ENCODE measurements at regions not wholly inside any gene's neighbourhood (a gene's known extent, or its start where the extent isn't known, plus 50 kb on each side); places are given as distances from the start of the nearest gene placed in this dataset.

DNA sequence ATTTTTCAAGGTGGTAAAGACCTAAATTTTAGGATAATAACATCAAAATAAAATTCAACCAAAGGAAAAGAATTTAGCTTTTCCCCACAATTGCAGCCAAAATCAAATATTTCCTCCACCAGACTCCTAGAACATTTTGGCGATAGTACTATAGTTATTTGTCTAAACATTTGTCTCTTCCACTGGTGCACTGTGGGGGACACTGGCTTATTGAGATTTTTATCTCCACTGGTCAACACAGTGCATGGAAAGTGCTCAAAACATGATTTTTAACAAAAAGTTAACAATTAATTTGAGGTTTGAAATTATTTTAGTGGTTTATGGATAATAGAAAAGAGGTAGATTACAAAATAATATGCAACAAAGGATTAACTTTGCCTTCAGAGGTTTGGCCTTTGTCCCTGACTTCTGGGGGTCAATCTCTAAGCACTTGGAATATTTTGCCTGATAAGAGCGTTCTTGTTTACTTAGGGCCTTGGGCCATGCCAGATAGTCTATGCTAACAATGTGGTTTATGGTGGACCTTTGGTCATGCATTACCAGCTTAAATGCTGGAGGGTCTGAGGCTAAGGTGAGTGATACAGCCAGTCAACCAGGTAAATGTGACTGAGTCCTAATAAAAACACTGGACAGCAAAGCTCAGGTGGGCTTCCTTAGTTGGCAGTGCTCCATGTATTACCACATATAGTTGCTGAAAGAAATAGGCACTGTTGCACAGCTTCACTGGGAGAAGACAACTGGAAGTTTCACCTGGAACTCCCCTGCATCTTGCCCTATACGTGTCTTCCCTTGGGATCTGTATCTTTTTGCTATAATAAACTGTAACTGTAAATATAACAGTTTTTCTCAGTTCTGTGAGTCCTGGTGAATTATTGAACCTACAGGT is 67.2 kb upstream of the SATB2 start (continued):
- TF ChIP-seq, protein P1, sequence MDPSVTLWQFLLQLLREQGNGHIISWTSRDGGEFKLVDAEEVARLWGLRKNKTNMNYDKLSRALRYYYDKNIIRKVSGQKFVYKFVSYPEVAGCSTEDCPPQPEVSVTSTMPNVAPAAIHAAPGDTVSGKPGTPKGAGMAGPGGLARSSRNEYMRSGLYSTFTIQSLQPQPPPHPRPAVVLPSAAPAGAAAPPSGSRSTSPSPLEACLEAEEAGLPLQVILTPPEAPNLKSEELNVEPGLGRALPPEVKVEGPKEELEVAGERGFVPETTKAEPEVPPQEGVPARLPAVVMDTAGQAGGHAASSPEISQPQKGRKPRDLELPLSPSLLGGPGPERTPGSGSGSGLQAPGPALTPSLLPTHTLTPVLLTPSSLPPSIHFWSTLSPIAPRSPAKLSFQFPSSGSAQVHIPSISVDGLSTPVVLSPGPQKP (IDR thresholded peaks at IDR 0.05; ENCODE audit: low read depth, low read length) = no peak
- no peak for TF ChIP-seq RUNX3 (IDR thresholded peaks at IDR 0.05; ENCODE audit: low read length)
- TF ChIP-seq, protein P2, sequence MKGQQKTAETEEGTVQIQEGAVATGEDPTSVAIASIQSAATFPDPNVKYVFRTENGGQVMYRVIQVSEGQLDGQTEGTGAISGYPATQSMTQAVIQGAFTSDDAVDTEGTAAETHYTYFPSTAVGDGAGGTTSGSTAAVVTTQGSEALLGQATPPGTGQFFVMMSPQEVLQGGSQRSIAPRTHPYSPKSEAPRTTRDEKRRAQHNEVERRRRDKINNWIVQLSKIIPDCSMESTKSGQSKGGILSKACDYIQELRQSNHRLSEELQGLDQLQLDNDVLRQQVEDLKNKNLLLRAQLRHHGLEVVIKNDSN (IDR thresholded peaks at IDR 0.05; ENCODE audit: borderline replicate concordance, extremely low read length, insufficient read depth, low read depth, low read length) = no peak

DNA sequence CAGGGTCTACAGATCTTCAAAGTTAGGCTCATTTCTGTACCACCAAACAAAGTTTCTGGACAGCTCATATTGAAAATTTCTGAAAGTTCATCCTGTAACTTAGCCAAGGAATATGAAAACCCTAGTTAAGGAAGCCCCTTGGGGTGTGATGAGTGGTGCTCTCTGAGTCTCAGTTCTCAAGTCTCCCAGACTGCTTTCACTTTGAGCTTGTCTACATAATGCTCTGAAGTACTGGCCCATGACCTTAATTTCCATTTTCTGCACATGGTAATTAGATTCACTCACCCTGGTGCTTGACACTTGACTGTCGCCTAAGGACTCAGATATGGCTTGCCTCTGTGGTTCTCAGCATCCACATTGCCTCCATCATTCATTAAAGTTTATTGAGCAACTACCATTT is 51.7 kb upstream of the SATB2 start:
- RAD21 ChIA-PET (ENCODE audit: unreplicated experiment) = no interaction called here
- FAIRE-seq (peak; percentile 18), DNase-seq (ENCODE audit: low read depth, low spot score) (no peak), ATAC-seq (peak; percentile 75)
- Histone ChIP-seq H3K4me2 (ENCODE audit: control insufficient read depth, insufficient read depth) (no peak overlapping the region), H2AFZ (ENCODE audit: control insufficient read depth, low read depth, low read length) (no peak overlapping the region), H3K9me3 (replicated peaks; ENCODE audit: control insufficient read depth, insufficient read depth, low read length) (no peaks in the 10 kb centered on the region), H3K4me3 (no peak overlapping the region), H3K79me2 (ENCODE audit: control insufficient read depth, insufficient read depth, low read length) (no peaks in the 10 kb centered on the region), H3K36me3 (ENCODE audit: control insufficient read depth in 2 of 2, insufficient read depth in 2 of 2, low read length in 1 of 2) (no peaks in the 10 kb centered on the region), H3K4me1 (ENCODE audit: control insufficient read depth, insufficient read depth, low read length) (no peaks in the 10 kb centered on the region), H3K9ac (ENCODE audit: control insufficient read depth, insufficient read depth, low read length) (no peak overlapping the region), H3K27ac (ENCODE audit: control insufficient read depth, insufficient read depth) (no peak overlapping the region), H4K20me1 (ENCODE audit: control insufficient read depth, insufficient read depth) (no peaks in the 10 kb centered on the region), H3K27me3 (replicated peaks in 1 of 2; ENCODE audit: control insufficient read depth in 2 of 2, insufficient read depth in 2 of 2, low read length in 1 of 2) (no peaks in the 10 kb centered on the region; a peak in 1 of 4 replicates)
- WGBS (ENCODE audit: insufficient coverage, insufficient replicate concordance, low lambda C conversion rate, missing lambda C conversion rate) = 0% methylated on average over 1 of the region's 1 CpG
- CTCF ChIA-PET = interaction anchor here (0.9 kb wide), 1 partner anchor 13 kb away, joined by 4 read pairs; no protein-coding TSS in a partner anchor
- intact Hi-C loops (cut with micrococcal nuclease; ENCODE audit: unreplicated experiment) (no loop called here), in situ Hi-C loops (cut with MboI) (no loop called here)
- BruUV-seq (replicated peaks) = no TSS peak
- POLR2A ChIA-PET = no interaction called here
- SMC1A ChIA-PET (ENCODE audit: uncharacterized antibody, unreplicated experiment) = interaction anchor here (0.7 to 1.1 kb wide), 2 partner anchors 93 to 1194 kb away, joined by 3 to 4 read pairs; no protein-coding TSS in a partner anchor
- TF ChIP-seq PAX8 (IDR thresholded peaks at IDR 0.05) = no peak
- no peak for TF ChIP-seq BRCA1 (IDR thresholded peaks at IDR 0.05; ENCODE audit: low read depth, low read length)
- TF ChIP-seq ZBED1 (IDR thresholded peaks at IDR 0.05; ENCODE audit: borderline replicate concordance) = no peak
- TF ChIP-seq, protein P3, sequence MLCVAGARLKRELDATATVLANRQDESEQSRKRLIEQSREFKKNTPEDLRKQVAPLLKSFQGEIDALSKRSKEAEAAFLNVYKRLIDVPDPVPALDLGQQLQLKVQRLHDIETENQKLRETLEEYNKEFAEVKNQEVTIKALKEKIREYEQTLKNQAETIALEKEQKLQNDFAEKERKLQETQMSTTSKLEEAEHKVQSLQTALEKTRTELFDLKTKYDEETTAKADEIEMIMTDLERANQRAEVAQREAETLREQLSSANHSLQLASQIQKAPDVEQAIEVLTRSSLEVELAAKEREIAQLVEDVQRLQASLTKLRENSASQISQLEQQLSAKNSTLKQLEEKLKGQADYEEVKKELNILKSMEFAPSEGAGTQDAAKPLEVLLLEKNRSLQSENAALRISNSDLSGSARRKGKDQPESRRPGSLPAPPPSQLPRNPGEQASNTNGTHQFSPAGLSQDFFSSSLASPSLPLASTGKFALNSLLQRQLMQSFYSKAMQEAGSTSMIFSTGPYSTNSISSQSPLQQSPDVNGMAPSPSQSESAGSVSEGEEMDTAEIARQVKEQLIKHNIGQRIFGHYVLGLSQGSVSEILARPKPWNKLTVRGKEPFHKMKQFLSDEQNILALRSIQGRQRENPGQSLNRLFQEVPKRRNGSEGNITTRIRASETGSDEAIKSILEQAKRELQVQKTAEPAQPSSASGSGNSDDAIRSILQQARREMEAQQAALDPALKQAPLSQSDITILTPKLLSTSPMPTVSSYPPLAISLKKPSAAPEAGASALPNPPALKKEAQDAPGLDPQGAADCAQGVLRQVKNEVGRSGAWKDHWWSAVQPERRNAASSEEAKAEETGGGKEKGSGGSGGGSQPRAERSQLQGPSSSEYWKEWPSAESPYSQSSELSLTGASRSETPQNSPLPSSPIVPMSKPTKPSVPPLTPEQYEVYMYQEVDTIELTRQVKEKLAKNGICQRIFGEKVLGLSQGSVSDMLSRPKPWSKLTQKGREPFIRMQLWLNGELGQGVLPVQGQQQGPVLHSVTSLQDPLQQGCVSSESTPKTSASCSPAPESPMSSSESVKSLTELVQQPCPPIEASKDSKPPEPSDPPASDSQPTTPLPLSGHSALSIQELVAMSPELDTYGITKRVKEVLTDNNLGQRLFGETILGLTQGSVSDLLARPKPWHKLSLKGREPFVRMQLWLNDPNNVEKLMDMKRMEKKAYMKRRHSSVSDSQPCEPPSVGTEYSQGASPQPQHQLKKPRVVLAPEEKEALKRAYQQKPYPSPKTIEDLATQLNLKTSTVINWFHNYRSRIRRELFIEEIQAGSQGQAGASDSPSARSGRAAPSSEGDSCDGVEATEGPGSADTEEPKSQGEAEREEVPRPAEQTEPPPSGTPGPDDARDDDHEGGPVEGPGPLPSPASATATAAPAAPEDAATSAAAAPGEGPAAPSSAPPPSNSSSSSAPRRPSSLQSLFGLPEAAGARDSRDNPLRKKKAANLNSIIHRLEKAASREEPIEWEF (IDR thresholded peaks at IDR 0.05; ENCODE audit: insufficient replicate concordance, low read depth, low read length) = no peak
- no peak for TF ChIP-seq NRF1 (conservative IDR thresholded peaks at IDR 0.05; ENCODE audit: low read depth, low read length)
- TF ChIP-seq, protein P4, sequence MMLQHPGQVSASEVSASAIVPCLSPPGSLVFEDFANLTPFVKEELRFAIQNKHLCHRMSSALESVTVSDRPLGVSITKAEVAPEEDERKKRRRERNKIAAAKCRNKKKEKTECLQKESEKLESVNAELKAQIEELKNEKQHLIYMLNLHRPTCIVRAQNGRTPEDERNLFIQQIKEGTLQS (IDR thresholded peaks at IDR 0.05; ENCODE audit: borderline replicate concordance, extremely low read depth, low read depth, low read length) = no peak
- TF ChIP-seq, protein P5, sequence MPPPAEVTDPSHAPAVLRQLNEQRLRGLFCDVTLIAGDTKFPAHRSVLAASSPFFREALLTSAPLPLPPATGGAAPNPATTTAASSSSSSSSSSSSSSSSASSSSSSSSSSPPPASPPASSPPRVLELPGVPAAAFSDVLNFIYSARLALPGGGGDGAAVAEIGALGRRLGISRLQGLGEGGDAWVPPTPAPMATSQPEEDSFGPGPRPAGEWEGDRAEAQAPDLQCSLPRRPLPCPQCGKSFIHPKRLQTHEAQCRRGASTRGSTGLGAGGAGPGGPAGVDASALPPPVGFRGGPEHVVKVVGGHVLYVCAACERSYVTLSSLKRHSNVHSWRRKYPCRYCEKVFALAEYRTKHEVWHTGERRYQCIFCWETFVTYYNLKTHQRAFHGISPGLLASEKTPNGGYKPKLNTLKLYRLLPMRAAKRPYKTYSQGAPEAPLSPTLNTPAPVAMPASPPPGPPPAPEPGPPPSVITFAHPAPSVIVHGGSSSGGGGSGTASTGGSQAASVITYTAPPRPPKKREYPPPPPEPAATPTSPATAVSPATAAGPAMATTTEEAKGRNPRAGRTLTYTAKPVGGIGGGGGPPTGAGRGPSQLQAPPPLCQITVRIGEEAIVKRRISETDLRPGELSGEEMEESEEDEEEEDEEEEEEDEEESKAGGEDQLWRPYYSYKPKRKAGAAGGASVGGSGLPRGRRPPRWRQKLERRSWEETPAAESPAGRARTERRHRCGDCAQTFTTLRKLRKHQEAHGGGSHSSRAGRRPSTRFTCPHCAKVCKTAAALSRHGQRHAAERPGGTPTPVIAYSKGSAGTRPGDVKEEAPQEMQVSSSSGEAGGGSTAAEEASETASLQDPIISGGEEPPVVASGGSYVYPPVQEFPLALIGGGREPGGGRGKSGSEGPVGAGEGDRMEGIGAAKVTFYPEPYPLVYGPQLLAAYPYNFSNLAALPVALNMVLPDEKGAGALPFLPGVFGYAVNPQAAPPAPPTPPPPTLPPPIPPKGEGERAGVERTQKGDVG (CRISPR knock-in tag; IDR thresholded peaks at IDR 0.05) = no peak
